ENCODE measurements at regions not wholly inside any gene's neighbourhood (a gene's known extent, or its start where the extent isn't known, plus 50 kb on each side); places are given as distances from the start of the nearest gene placed in this dataset.

- Histone ChIP-seq H3K9ac (ENCODE audit: insufficient read length, low read depth) (no peak overlapping the region), H3K9me3 (ENCODE audit: insufficient read depth, low read length) (no peaks in the 10 kb centered on the region), H3K27me3 (ENCODE audit: insufficient read depth, insufficient read length) (no peaks in the 10 kb centered on the region), H3K4me1 (ENCODE audit: insufficient read depth, insufficient read length) (no peaks in the 10 kb centered on the region), H3K4me3 (ENCODE audit: insufficient read length, low read depth) (no peak overlapping the region), H3K36me3 (ENCODE audit: insufficient read depth, insufficient read length, low read length) (no peaks in the 10 kb centered on the region)
- no peak for DNase-seq (ENCODE audit: low read depth, low spot score)
- TF ChIP-seq ZNF274 (IDR thresholded peaks at IDR 0.05; ENCODE audit: low read depth, low read length) (no peak), SUZ12 (IDR thresholded peaks at IDR 0.05; ENCODE audit: extremely low read depth, insufficient read depth, insufficient read length) (no peak), YY1 (IDR thresholded peaks at IDR 0.05; ENCODE audit: insufficient read depth, insufficient read length) (no peak)
Measured at GRCh38 chr4:187071946-187072600, 348.4 kb upstream of the FAT1 start.

- no peak for DNase-seq (ENCODE audit: low read depth, low spot score)
- no peak overlapping the region for H3K4me3 ChIP-seq (ENCODE audit: insufficient read length, low read depth)
- no peaks in the 10 kb centered on the region for H3K9me3 ChIP-seq (ENCODE audit: insufficient read depth, low read length)
- H3K27me3 ChIP-seq (ENCODE audit: insufficient read depth, insufficient read length) = no peaks in the 10 kb centered on the region
- H3K36me3 ChIP-seq (ENCODE audit: insufficient read depth, insufficient read length, low read length) = no peaks in the 10 kb centered on the region
- TF ChIP-seq ZNF274 (IDR thresholded peaks at IDR 0.05; ENCODE audit: low read depth, low read length) (no peak), SUZ12 (IDR thresholded peaks at IDR 0.05; ENCODE audit: extremely low read depth, insufficient read depth, insufficient read length) (no peak), YY1 (IDR thresholded peaks at IDR 0.05; ENCODE audit: insufficient read depth, insufficient read length) (no peak)
- H3K9ac ChIP-seq (ENCODE audit: insufficient read length, low read depth) = no peak overlapping the region
- peaks cover 2% of the 10 kb centered on the region for H3K4me1 ChIP-seq (ENCODE audit: insufficient read depth, insufficient read length)
Measured at GRCh38 chr4:187073820-187074219, 350.2 kb upstream of the FAT1 start.

- no peaks in the 10 kb centered on the region for H3K27me3 ChIP-seq (ENCODE audit: insufficient read depth, insufficient read length)
- no peaks in the 10 kb centered on the region for H3K9me3 ChIP-seq (ENCODE audit: insufficient read depth, low read length)
- H3K36me3 ChIP-seq (ENCODE audit: insufficient read depth, insufficient read length, low read length) = no peaks in the 10 kb centered on the region
- DNase-seq (ENCODE audit: low read depth, low spot score) = no peak
- H3K4me1 ChIP-seq (ENCODE audit: insufficient read depth, insufficient read length) = peaks cover 3% of the 10 kb centered on the region
- TF ChIP-seq SUZ12 (IDR thresholded peaks at IDR 0.05; ENCODE audit: extremely low read depth, insufficient read depth, insufficient read length) = no peak
- H3K4me3 ChIP-seq (ENCODE audit: insufficient read length, low read depth) = no peak overlapping the region
- H3K9ac ChIP-seq (ENCODE audit: insufficient read length, low read depth) = no peak overlapping the region
Measured at GRCh38 chr4:187075514-187075913, 351.9 kb upstream of the FAT1 start.

DNA sequence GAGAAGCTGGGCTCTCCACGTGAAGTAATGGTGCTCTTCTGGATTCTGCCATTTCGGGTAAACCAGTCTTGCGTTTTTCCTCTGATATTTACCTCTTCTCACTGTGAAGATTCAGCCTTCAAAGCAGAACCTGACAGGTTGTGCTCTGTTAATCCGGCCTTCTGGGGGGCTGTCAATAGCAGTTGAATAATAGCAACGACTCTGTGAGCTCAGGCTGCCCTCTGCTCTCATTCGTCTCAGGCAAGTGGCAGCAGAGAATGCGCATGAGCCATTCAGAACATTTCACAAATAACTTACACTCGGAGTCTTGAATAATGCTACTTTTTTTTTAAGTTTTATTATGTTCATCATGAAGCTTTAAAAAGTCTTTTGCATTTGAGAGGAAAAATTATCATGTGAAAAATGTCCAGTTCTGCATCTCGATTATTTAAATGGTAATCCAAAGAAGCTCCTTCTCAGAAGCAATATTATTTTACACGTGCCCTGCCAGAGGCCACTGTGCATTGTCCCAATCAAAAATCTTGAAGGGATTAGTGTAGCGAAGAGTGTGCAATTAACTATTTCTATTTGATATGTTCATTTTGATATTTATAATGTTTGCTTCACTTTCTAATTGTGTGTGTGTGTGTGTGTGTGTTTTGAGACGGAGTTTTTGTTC, 354.2 kb upstream of the FAT1 start:
- Histone ChIP-seq H3K27me3 (ENCODE audit: insufficient read depth, insufficient read length) (no peaks in the 10 kb centered on the region), H3K9me3 (ENCODE audit: insufficient read depth, low read length) (no peaks in the 10 kb centered on the region), H3K4me1 (ENCODE audit: insufficient read depth, insufficient read length) (peaks cover 3% of the 10 kb centered on the region), H3K4me3 (ENCODE audit: insufficient read length, low read depth) (no peak overlapping the region), H3K36me3 (ENCODE audit: insufficient read depth, insufficient read length, low read length) (no peaks in the 10 kb centered on the region), H3K9ac (ENCODE audit: insufficient read length, low read depth) (no peak overlapping the region)
- no peak for TF ChIP-seq SUZ12 (IDR thresholded peaks at IDR 0.05; ENCODE audit: extremely low read depth, insufficient read depth, insufficient read length)
- no peak for TF ChIP-seq ZNF274 (IDR thresholded peaks at IDR 0.05; ENCODE audit: low read depth, low read length)
- TF ChIP-seq YY1 (IDR thresholded peaks at IDR 0.05; ENCODE audit: insufficient read depth, insufficient read length) = no peak
- peak; percentile 15 for DNase-seq (ENCODE audit: low read depth, low spot score)

GRCh38 chr4:187084701-187085100, 361.0 kb upstream of the FAT1 start:
- H3K36me3 ChIP-seq (ENCODE audit: insufficient read depth, insufficient read length, low read length) = no peaks in the 10 kb centered on the region
- H3K27me3 ChIP-seq (ENCODE audit: insufficient read depth, insufficient read length) = no peaks in the 10 kb centered on the region
- no peak overlapping the region for H3K4me3 ChIP-seq (ENCODE audit: insufficient read length, low read depth)

DNA sequence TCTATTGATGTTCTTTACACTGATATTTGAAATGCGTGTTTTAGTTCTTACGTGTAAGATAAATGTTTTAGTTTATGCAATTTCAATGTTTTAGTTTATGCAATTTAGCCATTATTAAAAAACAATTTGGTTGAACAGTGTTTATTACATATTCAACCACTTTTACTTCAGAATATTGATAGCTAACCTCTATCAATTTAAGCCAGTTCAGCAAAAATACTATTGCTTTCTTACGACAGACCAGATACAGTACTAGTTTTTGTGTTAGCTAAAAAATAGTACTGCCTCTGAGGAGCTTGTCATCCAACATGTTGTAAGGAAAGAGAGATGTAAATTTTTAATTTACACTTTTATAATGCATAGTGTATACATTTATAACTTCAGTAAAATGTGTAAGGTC, 361.7 kb upstream of the FAT1 start:
- Histone ChIP-seq H3K36me3 (ENCODE audit: insufficient read depth, insufficient read length, low read length) (no peaks in the 10 kb centered on the region), H3K9me3 (ENCODE audit: insufficient read depth, low read length) (no peaks in the 10 kb centered on the region), H3K9ac (ENCODE audit: insufficient read length, low read depth) (no peak overlapping the region), H3K4me1 (ENCODE audit: insufficient read depth, insufficient read length) (no peaks in the 10 kb centered on the region), H3K27me3 (ENCODE audit: insufficient read depth, insufficient read length) (no peaks in the 10 kb centered on the region), H3K4me3 (ENCODE audit: insufficient read length, low read depth) (no peak overlapping the region)
- no peak for DNase-seq (ENCODE audit: low read depth, low spot score)
- no peak for TF ChIP-seq YY1 (IDR thresholded peaks at IDR 0.05; ENCODE audit: insufficient read depth, insufficient read length)
- TF ChIP-seq SUZ12 (IDR thresholded peaks at IDR 0.05; ENCODE audit: extremely low read depth, insufficient read depth, insufficient read length) = no peak
- TF ChIP-seq ZNF274 (IDR thresholded peaks at IDR 0.05; ENCODE audit: low read depth, low read length) = no peak

More at GRCh38 chr4:187084701-187085100, 361.0 kb upstream of the FAT1 start:
- no peak for DNase-seq (ENCODE audit: low read depth, low spot score)
- TF ChIP-seq YY1 (IDR thresholded peaks at IDR 0.05; ENCODE audit: insufficient read depth, insufficient read length) (no peak), SUZ12 (IDR thresholded peaks at IDR 0.05; ENCODE audit: extremely low read depth, insufficient read depth, insufficient read length) (no peak), ZNF274 (IDR thresholded peaks at IDR 0.05; ENCODE audit: low read depth, low read length) (no peak)
- no peak overlapping the region for H3K9ac ChIP-seq (ENCODE audit: insufficient read length, low read depth)
- H3K4me1 ChIP-seq (ENCODE audit: insufficient read depth, insufficient read length) = no peaks in the 10 kb centered on the region
- H3K9me3 ChIP-seq (ENCODE audit: insufficient read depth, low read length) = no peaks in the 10 kb centered on the region

DNA sequence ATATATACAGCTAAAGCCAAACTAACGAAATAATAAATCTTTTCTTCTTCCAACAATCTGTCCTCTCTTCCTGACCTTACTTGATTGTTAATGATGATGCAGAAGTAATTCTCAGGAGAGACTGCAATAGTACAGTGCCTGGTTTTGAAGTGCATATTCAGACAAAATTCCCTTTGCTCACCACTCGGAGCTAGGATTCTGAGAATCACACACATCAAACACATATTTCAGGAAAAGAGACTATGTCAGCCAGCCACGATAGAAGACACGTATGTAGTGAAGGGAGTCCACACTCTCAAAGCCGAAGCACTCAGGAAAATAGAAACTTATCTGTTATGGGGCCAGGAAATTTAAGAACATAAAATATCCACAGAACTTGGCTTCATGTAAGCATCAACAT, 362.5 kb upstream of the FAT1 start:
- no peak for TF ChIP-seq SUZ12 (IDR thresholded peaks at IDR 0.05; ENCODE audit: extremely low read depth, insufficient read depth, insufficient read length)
- TF ChIP-seq YY1 (IDR thresholded peaks at IDR 0.05; ENCODE audit: insufficient read depth, insufficient read length) = no peak
- no peak for TF ChIP-seq ZNF274 (IDR thresholded peaks at IDR 0.05; ENCODE audit: low read depth, low read length)
- no peak for DNase-seq (ENCODE audit: low read depth, low spot score)
- no peaks in the 10 kb centered on the region for H3K9me3 ChIP-seq (ENCODE audit: insufficient read depth, low read length)
- H3K4me3 ChIP-seq (ENCODE audit: insufficient read length, low read depth) = no peak overlapping the region
- no peaks in the 10 kb centered on the region for H3K4me1 ChIP-seq (ENCODE audit: insufficient read depth, insufficient read length)
- no peaks in the 10 kb centered on the region for H3K36me3 ChIP-seq (ENCODE audit: insufficient read depth, insufficient read length, low read length)
- no peaks in the 10 kb centered on the region for H3K27me3 ChIP-seq (ENCODE audit: insufficient read depth, insufficient read length)
- H3K9ac ChIP-seq (ENCODE audit: insufficient read length, low read depth) = no peak overlapping the region

All from NT2/D1 (cell line).